Keratinocyte (primary cell): ENCODE measurements at regions not wholly inside any gene's neighbourhood (a gene's known extent, or its start where the extent isn't known, plus 50 kb on each side); places are given as distances from the start of the nearest gene placed in this dataset.

Source experiments
- CTCF ChIP-seq, 3 experiments: IDR thresholded peaks in 1 of 3; conservative IDR thresholded peaks in 1 of 3; optimal IDR thresholded peaks in 1 of 3; 2 replicates in 2 of 3; 3 replicates in 1 of 3; pipeline versions ENCODE3 to v1.5.1; 2011; ENCODE audit warnings: low read length in 3 of 3, mild to moderate bottlenecking in 3 of 3, moderate library complexity in 2 of 3, control low read depth in 1 of 3, inconsistent platforms in 1 of 3; ENCODE audit not compliant: insufficient read depth in 2 of 3; ENCODE audit errors: extremely low read depth in 1 of 3
- EZH2 ChIP-seq: IDR thresholded peaks from one replicate; pipeline ENCODE4 v1.6.1; 2012; ENCODE audit warnings: inconsistent platforms, mild to moderate bottlenecking, low read length, moderate library complexity

GRCh38 chr2:106609780-106610179 is 122.6 kb downstream of the CD8B2 start:
- TF ChIP-seq CTCF (optimal IDR thresholded peaks at IDR 0.05 in 1 of 3, IDR thresholded peaks at IDR 0.05 in 1 of 3, conservative IDR thresholded peaks at IDR 0.05 in 1 of 3; ENCODE audit: extremely low read depth in 1 of 3, insufficient read depth in 2 of 3, low read length in 3 of 3) (no peak), EZH2 (no peak)
